ENCODE measurements at regions not wholly inside any gene's neighbourhood (a gene's known extent, or its start where the extent isn't known, plus 50 kb on each side); places are given as distances from the start of the nearest gene placed in this dataset.

GRCh38 chr13:79803296-79803695 lies 322.3 kb downstream of the NDFIP2 start:
- POLR2A ChIA-PET (ENCODE audit: unreplicated experiment) = no interaction called here
- no peak overlapping the region for H4K91ac ChIP-seq (ENCODE audit: insufficient read depth, low read depth, low read length)

More at GRCh38 chr13:79803296-79803695, 322.3 kb downstream of the NDFIP2 start:
- TF ChIP-seq, protein P1, sequence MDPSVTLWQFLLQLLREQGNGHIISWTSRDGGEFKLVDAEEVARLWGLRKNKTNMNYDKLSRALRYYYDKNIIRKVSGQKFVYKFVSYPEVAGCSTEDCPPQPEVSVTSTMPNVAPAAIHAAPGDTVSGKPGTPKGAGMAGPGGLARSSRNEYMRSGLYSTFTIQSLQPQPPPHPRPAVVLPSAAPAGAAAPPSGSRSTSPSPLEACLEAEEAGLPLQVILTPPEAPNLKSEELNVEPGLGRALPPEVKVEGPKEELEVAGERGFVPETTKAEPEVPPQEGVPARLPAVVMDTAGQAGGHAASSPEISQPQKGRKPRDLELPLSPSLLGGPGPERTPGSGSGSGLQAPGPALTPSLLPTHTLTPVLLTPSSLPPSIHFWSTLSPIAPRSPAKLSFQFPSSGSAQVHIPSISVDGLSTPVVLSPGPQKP (IDR thresholded peaks at IDR 0.05; ENCODE audit: borderline replicate concordance, low read depth, low read length) = no peak
- no peak for TF ChIP-seq FOS (IDR thresholded peaks at IDR 0.05; ENCODE audit: low read depth, low read length)
- no peak for TF ChIP-seq SMC3 (IDR thresholded peaks at IDR 0.05; ENCODE audit: low read depth, low read length)
- no peak for TF ChIP-seq POLR2A (IDR thresholded peaks at IDR 0.05; ENCODE audit: low read depth, low read length)
- TF ChIP-seq NFE2L2 (IDR thresholded peaks at IDR 0.05; ENCODE audit: low read depth, low read length) = no peak
- TF ChIP-seq MXI1 (IDR thresholded peaks at IDR 0.05; ENCODE audit: borderline replicate concordance, low read depth, low read length) = no peak
- no peak for TF ChIP-seq USF2 (IDR thresholded peaks at IDR 0.05; ENCODE audit: low read depth, low read length)
- no peak for TF ChIP-seq RCOR1 (IDR thresholded peaks at IDR 0.05; ENCODE audit: insufficient replicate concordance, low read length)
- no peak for TF ChIP-seq CEBPB (IDR thresholded peaks at IDR 0.05; ENCODE audit: low read depth, low read length)
- no peak for TF ChIP-seq CTCF (conservative IDR thresholded peaks at IDR 0.05; ENCODE audit: low read depth, low read length)
- TF ChIP-seq MAZ (IDR thresholded peaks at IDR 0.05; ENCODE audit: borderline replicate concordance, low read depth, low read length) = no peak
- no peak for TF ChIP-seq CHD1 (IDR thresholded peaks at IDR 0.05; ENCODE audit: low read depth, low read length)
- no peak for TF ChIP-seq RAD21 (IDR thresholded peaks at IDR 0.05; ENCODE audit: low read length)
- TF ChIP-seq RFX5 (IDR thresholded peaks at IDR 0.05; ENCODE audit: low read depth, low read length) = no peak
- no peak for TF ChIP-seq MAFK (IDR thresholded peaks at IDR 0.05; ENCODE audit: low read depth, low read length)
- TF ChIP-seq BHLHE40 (IDR thresholded peaks at IDR 0.05; ENCODE audit: low read depth, low read length) = no peak
- no peak overlapping the region for H3K4ac ChIP-seq (ENCODE audit: low read depth, low read length)
- H3K4me2 ChIP-seq (ENCODE audit: low read depth, low read length) = no peak overlapping the region
- CTCF ChIA-PET = interaction anchor here (1.8 kb wide), 1 partner anchor 10 kb away, joined by 5 read pairs; no protein-coding TSS in a partner anchor
- H3K27ac ChIP-seq (ENCODE audit: insufficient read depth, low read length) = no peak overlapping the region
- H2AK5ac ChIP-seq (ENCODE audit: low read depth, low read length) = no peak overlapping the region
- no peak overlapping the region for H3K4me3 ChIP-seq (ENCODE audit: insufficient read depth, low read depth, low read length)
- H3K27me3 ChIP-seq (ENCODE audit: control insufficient read depth, insufficient read depth, low read length) = no peaks in the 10 kb centered on the region
- no peak overlapping the region for H3K56ac ChIP-seq (ENCODE audit: extremely low read depth, insufficient read depth, low read length)
- no peak overlapping the region for H4K5ac ChIP-seq (ENCODE audit: low read depth, low read length)
- in situ Hi-C loops (cut with MboI; ENCODE audit: low sequenced_read_pairs) = no loop called here
- no peak overlapping the region for H3K14ac ChIP-seq (replicated peaks; ENCODE audit: low read depth, low read length)
- no peaks in the 10 kb centered on the region for H4K20me1 ChIP-seq (ENCODE audit: insufficient read depth, low read length)
- no CpG with 5 or more reads among the region's 2 CpGs for WGBS, 2 experiments (ENCODE audit: extremely low coverage in 2 of 2, insufficient read length in 1 of 2)
- ATAC-seq (ENCODE audit: low read depth) (no peak), DNase-seq (no peak)
- H3K36me3 ChIP-seq (ENCODE audit: control insufficient read depth, insufficient read depth, low read length) = no peaks in the 10 kb centered on the region
- dilution Hi-C loops (cut with HindIII; ENCODE audit: low sequenced_read_pairs, unreplicated experiment) = no loop called here
- no peak overlapping the region for H2BK20ac ChIP-seq (ENCODE audit: low read depth, low read length)
- H2AK9ac ChIP-seq (replicated peaks; ENCODE audit: low read depth, low read length, poor library complexity) = no peak overlapping the region
- no peaks in the 10 kb centered on the region for H3K9me3 ChIP-seq (ENCODE audit: control insufficient read depth, insufficient read depth, low read length)
- no TSS peak for BruUV-seq (replicated peaks)
- H2BK5ac ChIP-seq (ENCODE audit: low read depth, low read length, poor library complexity, severe bottlenecking) = no peak overlapping the region
- no peak overlapping the region for H3K9ac ChIP-seq (ENCODE audit: low read depth, low read length)
- H2AFZ ChIP-seq (replicated peaks; ENCODE audit: low read length, poor library complexity) = no peak overlapping the region
- H2BK15ac ChIP-seq (ENCODE audit: low read depth, low read length) = no peak overlapping the region
- H3K18ac ChIP-seq (ENCODE audit: low read depth, low read length) = no peak overlapping the region
- H3K79me1 ChIP-seq (ENCODE audit: low read depth in 1 of 2, low read length in 2 of 2) = no peaks in the 10 kb centered on the region
- H3K9me1 ChIP-seq (ENCODE audit: insufficient read depth, low read length) = peaks cover 7% of the 10 kb centered on the region; the same call in 1 of the 2 replicates
- intact Hi-C loops (cut with micrococcal nuclease) = no loop called here
- no peak overlapping the region for H3K23ac ChIP-seq (ENCODE audit: low read depth, low read length)
- no peaks in the 10 kb centered on the region for H3K4me1 ChIP-seq (ENCODE audit: control insufficient read depth, insufficient read depth, low read length)
- H4K8ac ChIP-seq (ENCODE audit: low read depth in 2 of 2, low read length in 2 of 2) = no peak overlapping the region
- no peak overlapping the region for H2BK120ac ChIP-seq (ENCODE audit: low read depth, low read length)

All from IMR-90 (cell line).